Endothelial cell (in vitro differentiated cells): ENCODE measurements at regions not wholly inside any gene's neighbourhood (a gene's known extent, or its start where the extent isn't known, plus 50 kb on each side); places are given as distances from the start of the nearest gene placed in this dataset.
"Not testable (repeated sequence)": the region's sequence is repeated elsewhere in the genome, so short reads cannot be mapped to it uniquely, and the experiment has no call there.

Experiments used
- DNase-seq: peaks from one replicate; pipeline ENCODE4 v3.0.0; 2021; ENCODE audit warnings: low spot score
- H3K27ac Mint-ChIP-seq: one replicate; pipeline ENCODE4 v1.8.0; 2021; ENCODE audit warnings: mixed read lengths, inconsistent platforms; ENCODE audit not compliant: unreplicated experiment
- H3K27me3 Mint-ChIP-seq: one replicate; pipeline ENCODE4 v1.8.0; 2021; ENCODE audit warnings: mild to moderate bottlenecking, moderate library complexity, mixed read lengths, inconsistent platforms; ENCODE audit not compliant: unreplicated experiment
- H3K36me3 Mint-ChIP-seq: one replicate; pipeline ENCODE4 v1.8.0; 2021; ENCODE audit warnings: mild to moderate bottlenecking, low read depth, mixed read lengths, inconsistent platforms; ENCODE audit not compliant: unreplicated experiment
- H3K4me1 Mint-ChIP-seq: one replicate; pipeline ENCODE4 v1.8.0; 2021; ENCODE audit warnings: mild to moderate bottlenecking, mixed read lengths, inconsistent platforms; ENCODE audit not compliant: unreplicated experiment
- H3K4me3 Mint-ChIP-seq: one replicate; pipeline ENCODE4 v1.8.0; 2021; ENCODE audit warnings: mild to moderate bottlenecking, mixed read lengths, inconsistent platforms; ENCODE audit not compliant: unreplicated experiment
- H3K9me3 Mint-ChIP-seq: one replicate; pipeline ENCODE4 v1.8.0; 2021; ENCODE audit warnings: mixed read lengths, inconsistent platforms; ENCODE audit not compliant: unreplicated experiment
- TF ChIP-seq, protein P1 (sequence below): fragments of 200-600 bp; sonication (generic); IDR thresholded peaks from one replicate; pipeline ENCODE4 v1.5.0; 2021; ENCODE audit warnings: antibody characterized with exemption; ENCODE audit not compliant: unreplicated experiment

- DNase-seq: no peak
- peaks cover 6% of the 10 kb centered on the region for H3K9me3 Mint-ChIP-seq
- H3K36me3 Mint-ChIP-seq: peaks cover 4% of the 10 kb centered on the region
- H3K4me3 Mint-ChIP-seq: no peak overlapping the region
- peaks cover 3% of the 10 kb centered on the region for H3K27me3 Mint-ChIP-seq
- no peak overlapping the region for H3K27ac Mint-ChIP-seq
- H3K4me1 Mint-ChIP-seq: no peaks in the 10 kb centered on the region
- TF ChIP-seq, protein P1, sequence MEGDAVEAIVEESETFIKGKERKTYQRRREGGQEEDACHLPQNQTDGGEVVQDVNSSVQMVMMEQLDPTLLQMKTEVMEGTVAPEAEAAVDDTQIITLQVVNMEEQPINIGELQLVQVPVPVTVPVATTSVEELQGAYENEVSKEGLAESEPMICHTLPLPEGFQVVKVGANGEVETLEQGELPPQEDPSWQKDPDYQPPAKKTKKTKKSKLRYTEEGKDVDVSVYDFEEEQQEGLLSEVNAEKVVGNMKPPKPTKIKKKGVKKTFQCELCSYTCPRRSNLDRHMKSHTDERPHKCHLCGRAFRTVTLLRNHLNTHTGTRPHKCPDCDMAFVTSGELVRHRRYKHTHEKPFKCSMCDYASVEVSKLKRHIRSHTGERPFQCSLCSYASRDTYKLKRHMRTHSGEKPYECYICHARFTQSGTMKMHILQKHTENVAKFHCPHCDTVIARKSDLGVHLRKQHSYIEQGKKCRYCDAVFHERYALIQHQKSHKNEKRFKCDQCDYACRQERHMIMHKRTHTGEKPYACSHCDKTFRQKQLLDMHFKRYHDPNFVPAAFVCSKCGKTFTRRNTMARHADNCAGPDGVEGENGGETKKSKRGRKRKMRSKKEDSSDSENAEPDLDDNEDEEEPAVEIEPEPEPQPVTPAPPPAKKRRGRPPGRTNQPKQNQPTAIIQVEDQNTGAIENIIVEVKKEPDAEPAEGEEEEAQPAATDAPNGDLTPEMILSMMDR: no peak
Measured at GRCh38 chr20:20786428-20786827, 74.0 kb upstream of the RALGAPA2 start.

DNA sequence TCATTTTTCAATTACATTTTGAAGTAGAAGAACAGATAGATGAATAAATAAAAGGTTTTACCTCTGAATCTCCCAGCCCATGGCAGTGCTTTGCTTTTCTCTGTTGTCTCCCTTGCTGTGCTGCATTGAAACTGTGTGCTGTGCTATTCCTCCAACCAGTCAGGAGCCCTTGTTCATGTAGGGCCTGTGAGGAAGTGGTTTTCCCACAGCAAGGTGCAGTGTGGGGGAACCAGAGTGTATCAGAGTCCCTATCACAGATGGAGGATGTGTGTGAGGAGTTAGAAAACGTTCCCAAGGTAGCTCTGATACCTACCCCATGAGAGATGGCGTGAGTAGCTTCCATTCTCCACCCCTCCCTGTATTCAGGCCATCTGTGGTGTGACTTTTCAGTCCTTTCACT lies 72.8 kb upstream of the RALGAPA2 start:
- TF ChIP-seq, protein P1: no peak
- peaks cover 6% of the 10 kb centered on the region for H3K9me3 Mint-ChIP-seq
- H3K27ac Mint-ChIP-seq: no peak overlapping the region
- no peaks in the 10 kb centered on the region for H3K4me1 Mint-ChIP-seq
- no peak for DNase-seq
- peaks cover 4% of the 10 kb centered on the region for H3K36me3 Mint-ChIP-seq
- peaks cover 3% of the 10 kb centered on the region for H3K27me3 Mint-ChIP-seq
- H3K4me3 Mint-ChIP-seq: no peak overlapping the region

DNA sequence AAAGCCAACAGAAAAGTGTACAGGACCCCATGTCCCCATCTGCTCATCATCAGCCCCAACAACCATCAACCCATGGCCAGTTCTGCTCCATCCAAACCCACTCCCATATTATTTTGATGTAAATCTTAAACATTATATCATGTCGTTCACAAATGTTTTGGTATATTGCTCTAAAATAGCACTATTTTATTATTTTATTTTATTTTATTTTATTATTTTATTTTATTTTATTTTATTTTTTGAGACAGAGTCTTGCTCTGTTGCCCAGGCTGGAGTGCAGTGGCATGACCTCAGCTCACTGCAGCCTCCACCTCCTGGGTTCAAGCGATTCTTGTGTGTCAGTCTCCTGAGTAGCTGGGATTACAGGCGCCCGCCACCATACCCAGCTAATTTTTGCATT lies 72.0 kb upstream of the RALGAPA2 start:
- not testable (repeated sequence) for H3K36me3 Mint-ChIP-seq, H3K4me3 Mint-ChIP-seq, H3K27ac Mint-ChIP-seq, H3K4me1 Mint-ChIP-seq, DNase-seq, H3K27me3 Mint-ChIP-seq, H3K9me3 Mint-ChIP-seq

GRCh38 chr20:20783450-20783849 lies 71.0 kb upstream of the RALGAPA2 start:
- Mint-ChIP-seq H3K9me3 (peaks cover 6% of the 10 kb centered on the region), H3K4me3 (no peak overlapping the region), H3K4me1 (no peaks in the 10 kb centered on the region), H3K27me3 (peaks cover 3% of the 10 kb centered on the region), H3K27ac (no peak overlapping the region), H3K36me3 (peaks cover 4% of the 10 kb centered on the region)
- no peak for DNase-seq
- TF ChIP-seq, protein P1: no peak

GRCh38 chr20:20782755-20783154 lies 70.3 kb upstream of the RALGAPA2 start:
- Mint-ChIP-seq H3K36me3 (peaks cover 4% of the 10 kb centered on the region), H3K27me3 (peaks cover 3% of the 10 kb centered on the region), H3K4me1 (no peaks in the 10 kb centered on the region), H3K27ac (no peak overlapping the region), H3K9me3 (peaks cover 6% of the 10 kb centered on the region), H3K4me3 (no peak overlapping the region)
- TF ChIP-seq, protein P1: no peak
- no peak for DNase-seq

DNA sequence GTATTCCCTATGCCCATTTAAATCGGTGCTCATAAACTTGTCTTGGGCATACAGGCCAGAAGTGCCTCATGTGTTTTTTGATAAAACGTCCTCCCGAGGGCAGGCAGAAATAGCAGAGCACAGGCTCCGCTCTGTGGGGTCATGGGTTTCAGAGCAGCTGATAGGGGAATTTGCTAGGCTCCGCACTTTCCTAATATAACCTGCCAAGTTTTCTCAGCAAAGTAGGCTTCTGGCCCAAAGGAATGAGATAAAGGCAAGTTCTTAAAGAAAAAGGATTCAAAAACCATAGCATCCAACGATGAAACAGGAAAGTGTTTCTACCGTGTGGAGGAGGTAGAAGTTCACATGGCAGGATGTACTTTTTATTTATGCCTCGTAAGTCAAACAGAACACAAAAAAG lies 69.8 kb upstream of the RALGAPA2 start:
- Mint-ChIP-seq H3K27me3 (peaks cover under 1% of the 10 kb centered on the region), H3K4me1 (no peaks in the 10 kb centered on the region), H3K27ac (no peak overlapping the region), H3K9me3 (peaks cover 2% of the 10 kb centered on the region), H3K4me3 (no peak overlapping the region), H3K36me3 (peaks cover under 1% of the 10 kb centered on the region)
- TF ChIP-seq, protein P1: no peak
- DNase-seq: no peak
